ENCODE measurements at regions not wholly inside any gene's neighbourhood (a gene's known extent, or its start where the extent isn't known, plus 50 kb on each side); places are given as distances from the start of the nearest gene placed in this dataset.

GRCh38 chr2:221104361-221104811 lies 467.7 kb downstream of the EPHA4 start:
- no peak for DNase-seq (ENCODE audit: low read depth)

- DNase-seq (ENCODE audit: low read depth) = no peak
These were observed 465.9 kb downstream of the EPHA4 start for GRCh38 chr2:221106241-221106640.

- DNase-seq (ENCODE audit: low read depth) = no peak
These were observed 464.7 kb downstream of the EPHA4 start for GRCh38 chr2:221107424-221107823.

- no peak for DNase-seq (ENCODE audit: low read depth)
These were observed 462.6 kb downstream of the EPHA4 start for GRCh38 chr2:221109552-221109951.

GRCh38 chr2:221111739-221112138 lies 460.4 kb downstream of the EPHA4 start:
- no peak for DNase-seq (ENCODE audit: low read depth)

- DNase-seq (ENCODE audit: low read depth) = no peak
These were observed 459.4 kb downstream of the EPHA4 start for GRCh38 chr2:221112744-221113143.

- DNase-seq (ENCODE audit: low read depth) = no peak
These were observed 456.2 kb downstream of the EPHA4 start for GRCh38 chr2:221115944-221116343.

- no peak for DNase-seq (ENCODE audit: low read depth)
These were observed 451.5 kb downstream of the EPHA4 start for GRCh38 chr2:221120643-221121042.

GRCh38 chr2:221123396-221123795 lies 448.7 kb downstream of the EPHA4 start:
- DNase-seq (ENCODE audit: low read depth) = no peak

- no peak for DNase-seq (ENCODE audit: low read depth)
These were observed 447.4 kb downstream of the EPHA4 start for GRCh38 chr2:221124532-221125240.

- no peak for DNase-seq (ENCODE audit: low read depth)
These were observed 446.4 kb downstream of the EPHA4 start for GRCh38 chr2:221125691-221126090.

GRCh38 chr2:221129657-221130056 lies 442.4 kb downstream of the EPHA4 start:
- no peak for DNase-seq (ENCODE audit: low read depth)

- DNase-seq (ENCODE audit: low read depth) = no peak
These were observed 441.7 kb downstream of the EPHA4 start for GRCh38 chr2:221130431-221130830.

GRCh38 chr2:221133941-221134340 lies 438.2 kb downstream of the EPHA4 start:
- no peak for DNase-seq (ENCODE audit: low read depth)

GRCh38 chr2:221134718-221135117 lies 437.4 kb downstream of the EPHA4 start:
- no peak for DNase-seq (ENCODE audit: low read depth)

GRCh38 chr2:221135699-221136098 lies 436.4 kb downstream of the EPHA4 start:
- DNase-seq (ENCODE audit: low read depth) = no peak

GRCh38 chr2:221137385-221137784 lies 434.7 kb downstream of the EPHA4 start:
- DNase-seq (ENCODE audit: low read depth) = no peak

GRCh38 chr2:221142341-221142740 lies 429.8 kb downstream of the EPHA4 start:
- DNase-seq (ENCODE audit: low read depth) = no peak

- DNase-seq (ENCODE audit: low read depth) = no peak
These were observed 428.9 kb downstream of the EPHA4 start for GRCh38 chr2:221143231-221143630.

GRCh38 chr2:221144909-221145308 lies 427.2 kb downstream of the EPHA4 start:
- no peak for DNase-seq (ENCODE audit: low read depth)

- no peak for DNase-seq (ENCODE audit: low read depth)
These were observed 426.7 kb downstream of the EPHA4 start for GRCh38 chr2:221145396-221145795.

GRCh38 chr2:221153226-221153625 lies 418.9 kb downstream of the EPHA4 start:
- no peak for DNase-seq (ENCODE audit: low read depth)

GRCh38 chr2:221154176-221154575 lies 417.9 kb downstream of the EPHA4 start:
- DNase-seq (ENCODE audit: low read depth) = no peak

GRCh38 chr2:221156062-221156734 lies 415.9 kb downstream of the EPHA4 start:
- no peak for DNase-seq (ENCODE audit: low read depth)
